ENCODE measurements at regions not wholly inside any gene's neighbourhood (a gene's known extent, or its start where the extent isn't known, plus 50 kb on each side); places are given as distances from the start of the nearest gene placed in this dataset.
"Not testable (repeated sequence)": the region's sequence is repeated elsewhere in the genome, so short reads cannot be mapped to it uniquely, and the experiment has no call there.

GRCh38 chr1:234820597-234820996 lies 210.6 kb upstream of the IRF2BP2 start:
- no peak for DNase-seq (ENCODE audit: low read depth)

GRCh38 chr1:234819845-234820244 lies 209.9 kb upstream of the IRF2BP2 start:
- not testable (repeated sequence) for DNase-seq (ENCODE audit: low read depth)

GRCh38 chr1:234818040-234818387 lies 208.0 kb upstream of the IRF2BP2 start:
- DNase-seq (ENCODE audit: low read depth), result not testable (repeated sequence)

GRCh38 chr1:234817313-234818039 lies 207.5 kb upstream of the IRF2BP2 start:
- not testable (repeated sequence) for DNase-seq (ENCODE audit: low read depth)

GRCh38 chr1:234816864-234817263 lies 206.9 kb upstream of the IRF2BP2 start:
- not testable (repeated sequence) for DNase-seq (ENCODE audit: low read depth)

- not testable (repeated sequence) for DNase-seq (ENCODE audit: low read depth)
Measured at GRCh38 chr1:234816186-234816851, 206.3 kb upstream of the IRF2BP2 start.

- not testable (repeated sequence) for DNase-seq (ENCODE audit: low read depth)
Measured at GRCh38 chr1:234815295-234815815, 205.4 kb upstream of the IRF2BP2 start.

GRCh38 chr1:234814235-234814634 lies 204.3 kb upstream of the IRF2BP2 start:
- not testable (repeated sequence) for DNase-seq (ENCODE audit: low read depth)

- not testable (repeated sequence) for DNase-seq (ENCODE audit: low read depth)
Measured at GRCh38 chr1:234811824-234812223, 201.8 kb upstream of the IRF2BP2 start.

GRCh38 chr1:234810726-234811125 lies 200.7 kb upstream of the IRF2BP2 start:
- DNase-seq (ENCODE audit: low read depth), result not testable (repeated sequence)

GRCh38 chr1:234809854-234810245 lies 199.9 kb upstream of the IRF2BP2 start:
- not testable (repeated sequence) for DNase-seq (ENCODE audit: low read depth)

GRCh38 chr1:234808943-234809853 lies 199.2 kb upstream of the IRF2BP2 start:
- not testable (repeated sequence) for DNase-seq (ENCODE audit: low read depth)

GRCh38 chr1:234808459-234808858 lies 198.5 kb upstream of the IRF2BP2 start:
- DNase-seq (ENCODE audit: low read depth), result not testable (repeated sequence)

- not testable (repeated sequence) for DNase-seq (ENCODE audit: low read depth)
Measured at GRCh38 chr1:234807705-234808104, 197.7 kb upstream of the IRF2BP2 start.

GRCh38 chr1:234802586-234802985 lies 192.6 kb upstream of the IRF2BP2 start:
- DNase-seq (ENCODE audit: low read depth), result not testable (repeated sequence)

GRCh38 chr1:234801636-234802035 lies 191.7 kb upstream of the IRF2BP2 start:
- DNase-seq (ENCODE audit: low read depth), result not testable (repeated sequence)

- DNase-seq (ENCODE audit: low read depth), result not testable (repeated sequence)
Measured at GRCh38 chr1:234801147-234801546, 191.2 kb upstream of the IRF2BP2 start.

GRCh38 chr1:234800563-234800962 lies 190.6 kb upstream of the IRF2BP2 start:
- not testable (repeated sequence) for DNase-seq (ENCODE audit: low read depth)

GRCh38 chr1:234799021-234799689 lies 189.2 kb upstream of the IRF2BP2 start:
- DNase-seq (ENCODE audit: low read depth), result not testable (repeated sequence)

GRCh38 chr1:234797216-234797615 lies 187.2 kb upstream of the IRF2BP2 start:
- not testable (repeated sequence) for DNase-seq (ENCODE audit: low read depth)

- DNase-seq (ENCODE audit: low read depth), result not testable (repeated sequence)
Measured at GRCh38 chr1:234796438-234796792, 186.4 kb upstream of the IRF2BP2 start.

All from activated T-helper 1 cell treated with Interleukin-2 at 50 U/mL for 16 hours (primary cell).